ENCODE measurements at regions not wholly inside any gene's neighbourhood (a gene's known extent, or its start where the extent isn't known, plus 50 kb on each side); places are given as distances from the start of the nearest gene placed in this dataset.

- TF ChIP-seq EZH2 (IDR thresholded peaks at IDR 0.05; ENCODE audit: borderline replicate concordance, low read depth, low read length, severe bottlenecking) (no peak), CTCF (IDR thresholded peaks at IDR 0.05; ENCODE audit: borderline replicate concordance, extremely low read depth, low read length, poor library complexity, severe bottlenecking) (no peak)
Observed at GRCh38 chr2:4964579-4964978, 727.6 kb upstream of the SOX11 start.

All from DND-41 (cell line).